Fibroblast of lung (primary cell): ENCODE measurements at regions not wholly inside any gene's neighbourhood (a gene's known extent, or its start where the extent isn't known, plus 50 kb on each side); places are given as distances from the start of the nearest gene placed in this dataset.

ENCODE experiments used
- DNase-seq, 2 donors: peaks; one replicate each; pipeline versions ENCODE4 v3.0.0 to v3.0.0-alpha.2; 2010; ENCODE audit warnings: low read depth in 2 of 2
- H2AFZ ChIP-seq: 2 replicates; pipeline ENCODE4 v1.5.1; 2012; ENCODE audit warnings: low read length, control low read depth, inconsistent platforms
- H3K27ac ChIP-seq: 2 replicates; pipeline ENCODE4 v1.5.1; 2011; ENCODE audit warnings: low read length, control low read depth; ENCODE audit not compliant: insufficient read depth
- H3K27me3 ChIP-seq: 2 replicates; pipeline ENCODE4 v1.5.1; 2011; ENCODE audit warnings: mild to moderate bottlenecking, low read length; ENCODE audit not compliant: control insufficient read depth, insufficient read depth
- H3K36me3 ChIP-seq: 2 replicates; pipeline ENCODE4 v1.5.1; 2011; ENCODE audit warnings: low read length; ENCODE audit not compliant: control insufficient read depth, insufficient read depth
- H3K4me1 ChIP-seq: 2 replicates; pipeline ENCODE4 v1.5.1; 2011; ENCODE audit warnings: low read length; ENCODE audit not compliant: control insufficient read depth, insufficient read depth; ENCODE audit errors: extremely low read depth
- H3K4me2 ChIP-seq: 2 replicates; pipeline ENCODE4 v1.5.1; 2011; ENCODE audit warnings: low read length, control low read depth; ENCODE audit not compliant: insufficient read depth; ENCODE audit errors: extremely low read depth
- H3K4me3 ChIP-seq, 4 experiments: fragments of 200-600 bp in 1 of 4; sonication (generic) in 1 of 4; replicated peaks in 1 of 4; 2 replicates each; pipeline ENCODE4 v1.5.1; 2011 to 2016; ENCODE audit warnings: low read length in 4 of 4, low read depth in 3 of 4, mild to moderate bottlenecking in 3 of 4, control low read depth in 2 of 4, inconsistent platforms in 1 of 4, mixed read lengths in 1 of 4; ENCODE audit not compliant: insufficient read depth in 1 of 4; ENCODE audit errors: control extremely low read depth in 1 of 4
- H3K79me2 ChIP-seq: 2 replicates; pipeline ENCODE4 v1.5.1; 2012; ENCODE audit warnings: mild to moderate bottlenecking, low read length, inconsistent platforms; ENCODE audit not compliant: control insufficient read depth, insufficient read depth
- H3K9ac ChIP-seq: 2 replicates; pipeline ENCODE4 v1.5.1; 2011; ENCODE audit warnings: mild to moderate bottlenecking, low read length, control low read depth; ENCODE audit not compliant: insufficient read depth
- H3K9me3 ChIP-seq: 2 replicates; pipeline ENCODE4 v1.5.1; 2012; ENCODE audit warnings: low read depth, low read length; ENCODE audit not compliant: control insufficient read depth, insufficient read depth
- H4K20me1 ChIP-seq: 2 replicates; pipeline ENCODE4 v1.5.1; 2011; ENCODE audit warnings: low read length; ENCODE audit not compliant: control insufficient read depth, insufficient read depth; ENCODE audit errors: extremely low read depth
- CTCF ChIP-seq, 2 donors: IDR thresholded peaks in 1 of 2; conservative IDR thresholded peaks in 1 of 2; 1 replicate in 1 of 2; 2 replicates in 1 of 2; pipeline ENCODE4 v1.5.1; 2011 to 2012; ENCODE audit warnings: low read length in 2 of 2, control low read depth in 1 of 2, inconsistent platforms in 1 of 2, low read depth in 1 of 2, mild to moderate bottlenecking in 1 of 2
- EZH2 ChIP-seq: IDR thresholded peaks from 2 replicates; pipeline ENCODE4 v1.5.1; 2012; ENCODE audit warnings: low read length, control low read depth, mild to moderate bottlenecking; ENCODE audit errors: missing control alignments

- H3K27me3 ChIP-seq, result no peaks in the 10 kb centered on the region
- H3K9ac ChIP-seq, result no peak overlapping the region
- H3K4me1 ChIP-seq, result no peaks in the 10 kb centered on the region
- H3K9me3 ChIP-seq, result no peaks in the 10 kb centered on the region
- no peak overlapping the region for H3K4me2 ChIP-seq
- no peaks in the 10 kb centered on the region for H3K36me3 ChIP-seq
- no peaks in the 10 kb centered on the region for H4K20me1 ChIP-seq
- no peaks in the 10 kb centered on the region for H3K79me2 ChIP-seq
- no peak overlapping the region for H3K27ac ChIP-seq
- H2AFZ ChIP-seq, result no peak overlapping the region
- H3K4me3 ChIP-seq, result no peak overlapping the region
- DNase-seq, result no peak
- no peak for TF ChIP-seq EZH2
- no peak for TF ChIP-seq CTCF (conservative IDR thresholded peaks at IDR 0.05 in 1 of 2, IDR thresholded peaks at IDR 0.05 in 1 of 2; ENCODE audit: low read depth in 1 of 2, low read length in 2 of 2)
Observed at GRCh38 chr2:60383401-60384143, 169.9 kb downstream of the BCL11A start.

- DNase-seq, result no peak
- Histone ChIP-seq H3K4me1 (no peaks in the 10 kb centered on the region), H4K20me1 (no peaks in the 10 kb centered on the region), H3K9me3 (no peaks in the 10 kb centered on the region), H2AFZ (no peak overlapping the region), H3K79me2 (no peaks in the 10 kb centered on the region), H3K4me3 (no peak overlapping the region), H3K9ac (no peak overlapping the region), H3K36me3 (no peaks in the 10 kb centered on the region), H3K27me3 (no peaks in the 10 kb centered on the region), H3K4me2 (no peak overlapping the region), H3K27ac (no peak overlapping the region)
- TF ChIP-seq EZH2 (no peak), CTCF (conservative IDR thresholded peaks at IDR 0.05 in 1 of 2, IDR thresholded peaks at IDR 0.05 in 1 of 2; ENCODE audit: low read depth in 1 of 2, low read length in 2 of 2) (no peak)
Observed at GRCh38 chr2:60380411-60380810, 173.0 kb downstream of the BCL11A start.

DNA sequence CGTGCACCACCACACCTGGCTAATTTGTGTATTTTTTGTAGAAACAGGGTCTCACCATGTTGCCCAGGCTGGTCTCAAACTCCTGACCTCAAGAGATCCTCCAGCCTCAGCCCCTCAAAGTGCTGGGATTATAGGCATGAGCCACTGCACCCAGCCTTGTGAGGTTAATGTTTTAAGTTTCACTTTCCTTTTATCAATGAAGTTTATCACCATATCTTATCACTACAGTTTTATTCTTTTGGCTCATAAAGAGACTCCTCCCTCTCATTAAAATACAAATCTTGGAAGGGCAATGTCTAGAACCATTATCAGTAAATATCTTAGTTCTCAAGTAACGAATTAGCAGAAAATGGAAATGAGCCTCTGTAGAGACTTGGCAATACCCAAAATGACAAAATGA, 173.8 kb downstream of the BCL11A start:
- Histone ChIP-seq H3K79me2 (no peaks in the 10 kb centered on the region), H3K27me3 (no peaks in the 10 kb centered on the region), H3K4me3 (no peak overlapping the region), H3K27ac (no peak overlapping the region), H4K20me1 (no peaks in the 10 kb centered on the region), H3K9ac (no peak overlapping the region), H3K4me2 (no peak overlapping the region), H2AFZ (no peak overlapping the region), H3K36me3 (no peaks in the 10 kb centered on the region), H3K4me1 (no peaks in the 10 kb centered on the region), H3K9me3 (no peaks in the 10 kb centered on the region)
- DNase-seq, result no peak
- TF ChIP-seq EZH2, result no peak
- no peak for TF ChIP-seq CTCF (conservative IDR thresholded peaks at IDR 0.05 in 1 of 2, IDR thresholded peaks at IDR 0.05 in 1 of 2; ENCODE audit: low read depth in 1 of 2, low read length in 2 of 2)
